Neural crest cell (in vitro differentiated cells): ENCODE measurements at regions not wholly inside any gene's neighbourhood (a gene's known extent, or its start where the extent isn't known, plus 50 kb on each side); places are given as distances from the start of the nearest gene placed in this dataset.
A peak's percentile ranks its signal among the peaks of the same experiment; 100 is the strongest.

Experiments
- DNase-seq: peaks from one replicate; pipeline ENCODE4 v3.0.0; 2021; ENCODE audit warnings: low read depth, mixed read lengths, low spot score
- H3K27ac Mint-ChIP-seq: one replicate; pipeline ENCODE4 v1.8.0; 2021; ENCODE audit warnings: mild to moderate bottlenecking, mixed read lengths; ENCODE audit not compliant: unreplicated experiment
- H3K27me3 Mint-ChIP-seq: 2 replicates; pipeline ENCODE4 v1.8.0; 2021; ENCODE audit warnings: low read depth, mild to moderate bottlenecking, mixed read lengths
- H3K36me3 Mint-ChIP-seq: 2 replicates; pipeline ENCODE4 v1.8.0; 2021; ENCODE audit warnings: low read depth, mild to moderate bottlenecking, mixed read lengths
- H3K4me1 Mint-ChIP-seq: 2 replicates; pipeline ENCODE4 v1.8.0; 2021; ENCODE audit warnings: mixed read lengths
- H3K4me3 Mint-ChIP-seq: one replicate; pipeline ENCODE4 v1.8.0; 2021; ENCODE audit warnings: mild to moderate bottlenecking, mixed read lengths
- H3K9me3 Mint-ChIP-seq: 2 replicates; pipeline ENCODE4 v1.8.0; 2021; ENCODE audit warnings: mixed read lengths
- TF ChIP-seq, protein P1 (sequence below): fragments of 200-600 bp; sonication (generic); conservative IDR thresholded peaks from 2 replicates; pipeline ENCODE4 v1.5.0; 2021; ENCODE audit warnings: antibody characterized with exemption, mild to moderate bottlenecking

DNA sequence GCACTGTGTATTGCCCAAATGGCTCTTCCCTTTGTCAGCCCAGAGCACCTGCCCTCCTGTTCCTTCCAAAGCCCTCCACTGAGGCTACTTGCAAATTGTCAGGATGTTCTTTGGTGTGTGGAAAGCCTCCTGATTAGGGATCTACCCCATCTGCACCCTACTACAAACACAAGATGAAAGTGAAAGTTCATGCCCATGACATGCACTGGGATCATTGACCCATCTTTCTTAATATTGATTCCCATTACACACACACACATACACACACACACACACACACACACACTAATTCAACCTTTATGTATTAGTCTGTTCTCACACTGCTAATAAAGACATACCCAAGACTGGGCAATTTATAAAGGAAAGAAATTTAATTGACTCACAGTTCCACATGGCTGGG lies 213.7 kb upstream of the IGFBP3 start:
- H3K27ac Mint-ChIP-seq = no peak overlapping the region

DNA sequence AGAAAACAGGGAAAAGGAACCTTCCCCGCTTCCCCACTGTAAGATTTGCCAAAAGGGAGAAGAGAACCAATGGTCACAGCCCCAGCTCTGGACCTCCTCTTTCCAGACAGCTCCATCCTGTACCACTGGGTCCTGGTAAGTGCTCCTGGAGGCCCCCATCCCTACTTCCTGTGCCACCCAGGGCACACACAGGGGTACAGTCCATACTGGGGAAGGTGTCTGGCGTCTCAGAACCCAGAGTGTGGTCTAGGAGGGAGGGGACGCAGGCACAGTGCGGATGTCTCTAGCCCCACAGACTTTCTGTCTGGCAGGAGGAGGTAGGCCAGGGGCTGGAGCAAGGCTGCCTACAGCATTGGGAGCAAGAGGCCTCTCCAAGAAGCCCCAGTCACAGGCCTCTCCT lies 213.3 kb upstream of the IGFBP3 start:
- TF ChIP-seq, protein P1, sequence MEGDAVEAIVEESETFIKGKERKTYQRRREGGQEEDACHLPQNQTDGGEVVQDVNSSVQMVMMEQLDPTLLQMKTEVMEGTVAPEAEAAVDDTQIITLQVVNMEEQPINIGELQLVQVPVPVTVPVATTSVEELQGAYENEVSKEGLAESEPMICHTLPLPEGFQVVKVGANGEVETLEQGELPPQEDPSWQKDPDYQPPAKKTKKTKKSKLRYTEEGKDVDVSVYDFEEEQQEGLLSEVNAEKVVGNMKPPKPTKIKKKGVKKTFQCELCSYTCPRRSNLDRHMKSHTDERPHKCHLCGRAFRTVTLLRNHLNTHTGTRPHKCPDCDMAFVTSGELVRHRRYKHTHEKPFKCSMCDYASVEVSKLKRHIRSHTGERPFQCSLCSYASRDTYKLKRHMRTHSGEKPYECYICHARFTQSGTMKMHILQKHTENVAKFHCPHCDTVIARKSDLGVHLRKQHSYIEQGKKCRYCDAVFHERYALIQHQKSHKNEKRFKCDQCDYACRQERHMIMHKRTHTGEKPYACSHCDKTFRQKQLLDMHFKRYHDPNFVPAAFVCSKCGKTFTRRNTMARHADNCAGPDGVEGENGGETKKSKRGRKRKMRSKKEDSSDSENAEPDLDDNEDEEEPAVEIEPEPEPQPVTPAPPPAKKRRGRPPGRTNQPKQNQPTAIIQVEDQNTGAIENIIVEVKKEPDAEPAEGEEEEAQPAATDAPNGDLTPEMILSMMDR = no peak
- H3K36me3 Mint-ChIP-seq = no peaks in the 10 kb centered on the region
- no peak overlapping the region for H3K4me3 Mint-ChIP-seq
- H3K27ac Mint-ChIP-seq = no peak overlapping the region
- peaks cover 5% of the 10 kb centered on the region for H3K4me1 Mint-ChIP-seq
- peaks cover 9% of the 10 kb centered on the region for H3K9me3 Mint-ChIP-seq
- DNase-seq = no peak
- H3K27me3 Mint-ChIP-seq = no peaks in the 10 kb centered on the region

More for the DNA sequence above, 213.7 kb upstream of the IGFBP3 start:
- Mint-ChIP-seq H3K4me3 (no peak overlapping the region), H3K36me3 (no peaks in the 10 kb centered on the region), H3K4me1 (peaks cover 5% of the 10 kb centered on the region), H3K9me3 (peaks cover 9% of the 10 kb centered on the region), H3K27me3 (no peaks in the 10 kb centered on the region)
- no peak for DNase-seq
- TF ChIP-seq, protein P1 = no peak

DNA sequence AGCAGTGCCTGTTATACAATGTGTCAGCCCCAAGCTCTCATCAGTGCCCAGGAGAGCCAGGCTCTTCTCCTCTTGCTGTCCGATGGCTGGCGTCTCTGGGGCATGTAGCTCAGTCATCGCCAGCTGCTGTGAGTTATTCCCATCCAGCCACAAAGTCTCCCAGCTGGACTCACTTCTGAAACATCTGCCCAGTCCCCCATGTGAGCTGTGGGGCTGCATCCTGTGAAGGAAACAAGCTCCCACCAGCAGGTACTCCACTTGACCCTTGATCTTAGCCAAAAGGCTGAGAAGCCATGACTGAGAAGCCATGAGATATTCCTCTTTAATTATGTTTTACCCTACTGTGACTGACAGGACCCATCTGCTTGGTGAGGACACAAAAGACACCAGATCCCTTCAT lies 212.7 kb upstream of the IGFBP3 start:
- H3K27ac Mint-ChIP-seq = no peak overlapping the region
- no peak for DNase-seq
- peaks cover 9% of the 10 kb centered on the region for H3K9me3 Mint-ChIP-seq
- no peaks in the 10 kb centered on the region for H3K36me3 Mint-ChIP-seq
- no peak overlapping the region for H3K4me3 Mint-ChIP-seq
- H3K4me1 Mint-ChIP-seq = peaks cover 5% of the 10 kb centered on the region
- H3K27me3 Mint-ChIP-seq = no peaks in the 10 kb centered on the region
- TF ChIP-seq, protein P1 = no peak

DNA sequence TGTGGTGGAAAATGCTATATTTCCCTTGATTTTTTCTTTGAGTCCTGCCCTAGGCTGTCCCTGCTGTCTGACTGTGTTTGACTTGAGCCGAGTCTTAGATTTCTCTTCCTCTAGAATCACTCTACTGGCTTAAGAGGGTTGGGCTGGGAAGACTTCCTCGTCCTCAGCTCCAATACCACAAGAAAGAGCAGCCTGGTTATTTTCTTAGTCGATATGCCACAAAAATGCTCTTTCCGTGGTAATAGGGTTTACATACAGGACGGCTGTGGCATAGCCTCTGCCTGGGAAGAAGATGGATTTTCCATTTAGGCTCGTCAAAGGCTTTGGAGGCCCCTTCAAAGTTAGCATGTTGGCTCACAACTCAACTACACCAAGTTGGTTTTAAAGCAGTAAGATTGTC lies 212.0 kb upstream of the IGFBP3 start:
- Mint-ChIP-seq H3K27me3 (no peaks in the 10 kb centered on the region), H3K9me3 (peaks cover 9% of the 10 kb centered on the region), H3K4me1 (peaks cover 5% of the 10 kb centered on the region), H3K36me3 (no peaks in the 10 kb centered on the region), H3K4me3 (no peak overlapping the region), H3K27ac (no peak overlapping the region)
- DNase-seq = no peak
- TF ChIP-seq, protein P1 = no peak

DNA sequence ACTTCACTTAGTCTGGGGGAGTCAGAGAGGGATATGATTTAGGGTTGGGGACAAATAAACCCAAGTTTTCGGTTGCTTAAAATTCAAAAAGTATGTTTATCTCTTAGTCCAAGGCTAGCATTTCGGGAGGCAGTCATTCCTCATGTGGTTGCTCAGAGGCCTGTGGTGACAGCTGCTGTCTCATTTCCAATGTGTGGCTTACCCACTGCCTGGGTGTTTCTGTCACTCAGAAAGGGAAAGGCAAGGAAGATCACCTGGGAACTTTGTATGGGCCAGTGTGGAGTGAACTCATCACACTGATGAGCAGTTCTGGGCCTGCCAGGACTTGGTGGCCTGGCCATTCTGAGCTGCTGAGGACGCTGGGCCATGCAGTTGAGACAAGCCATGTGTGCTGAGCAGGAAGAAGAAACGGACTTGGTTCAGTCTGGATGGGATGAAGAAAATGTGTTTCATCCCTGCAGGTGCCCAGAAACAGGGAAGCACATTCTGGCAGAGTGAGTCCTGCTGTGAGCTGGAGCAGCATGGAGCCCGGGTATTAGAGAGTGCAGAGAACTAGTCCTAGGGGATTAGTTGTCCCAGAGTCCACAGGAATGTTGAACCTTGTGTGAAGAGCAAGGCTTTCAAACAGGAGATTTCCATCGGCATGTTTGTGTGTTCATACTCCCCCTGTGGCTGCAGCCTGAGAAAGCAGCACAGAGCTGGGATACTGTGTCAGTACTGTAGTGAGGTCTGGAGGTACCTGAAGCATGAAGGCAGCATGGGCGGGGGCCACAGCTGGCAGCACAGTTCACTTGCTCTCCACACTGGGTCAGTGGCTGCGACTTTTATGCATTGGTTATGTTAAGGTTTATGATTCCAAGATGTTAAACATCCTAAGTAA lies 211.1 kb upstream of the IGFBP3 start:
- H3K9me3 Mint-ChIP-seq = peaks cover 9% of the 10 kb centered on the region
- TF ChIP-seq, protein P1 = peak; percentile 19
- H3K27ac Mint-ChIP-seq = no peak overlapping the region
- no peak overlapping the region for H3K4me3 Mint-ChIP-seq
- H3K4me1 Mint-ChIP-seq = peaks cover 5% of the 10 kb centered on the region
- no peak for DNase-seq
- H3K27me3 Mint-ChIP-seq = no peaks in the 10 kb centered on the region
- no peaks in the 10 kb centered on the region for H3K36me3 Mint-ChIP-seq
